VCaP (cell line): ENCODE measurements at regions not wholly inside any gene's neighbourhood (a gene's known extent, or its start where the extent isn't known, plus 50 kb on each side); places are given as distances from the start of the nearest gene placed in this dataset.

Source experiments
- H3K27ac ChIP-seq: fragments of 450-650 bp; 2 replicates; pipeline ENCODE4 v1.5.1; 2017
- TF ChIP-seq, protein P1 (sequence below): fragments of 450-650 bp; conservative IDR thresholded peaks from 2 replicates; pipeline ENCODE4 v1.5.1; 2017; ENCODE audit warnings: mild to moderate bottlenecking, moderate library complexity

DNA sequence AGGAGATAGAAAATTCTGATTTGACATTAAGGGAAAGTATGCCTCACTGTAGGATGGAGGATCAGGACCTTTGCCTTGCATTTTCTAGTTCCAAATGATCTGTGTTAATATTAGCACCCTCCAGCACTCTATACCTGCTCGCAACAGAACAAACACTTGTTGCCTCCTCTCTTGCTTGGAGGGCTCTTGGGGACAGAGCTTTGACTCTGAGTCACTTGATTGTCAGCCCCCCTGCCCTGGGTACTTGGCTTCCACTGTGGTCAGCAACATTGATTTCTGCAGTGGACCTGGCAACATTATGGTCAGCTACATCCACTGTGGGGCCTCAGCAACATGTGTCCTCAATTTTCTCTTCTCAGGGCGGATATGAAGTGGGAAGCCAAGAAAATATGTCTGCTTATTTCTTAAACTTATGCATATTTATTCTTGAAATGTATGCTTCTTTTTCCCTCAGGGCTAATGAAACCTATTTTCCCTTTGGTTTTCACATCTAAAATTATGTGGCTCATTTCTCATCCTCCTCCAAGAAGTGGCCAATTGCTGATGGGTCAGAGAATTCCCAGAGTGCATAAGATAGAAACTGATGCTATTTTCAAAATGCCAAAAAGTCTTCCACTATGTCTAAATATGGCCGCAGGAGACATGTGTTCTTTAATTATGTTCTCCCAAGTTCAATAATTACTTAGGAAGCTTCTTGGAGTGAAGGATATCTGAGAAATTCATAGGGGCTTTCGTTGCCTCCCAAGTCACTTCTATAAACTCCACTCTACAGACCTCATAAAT, 94.6 kb upstream of the SMIM36 start:
- H3K27ac ChIP-seq, result no peak overlapping the region
- TF ChIP-seq, protein P1, sequence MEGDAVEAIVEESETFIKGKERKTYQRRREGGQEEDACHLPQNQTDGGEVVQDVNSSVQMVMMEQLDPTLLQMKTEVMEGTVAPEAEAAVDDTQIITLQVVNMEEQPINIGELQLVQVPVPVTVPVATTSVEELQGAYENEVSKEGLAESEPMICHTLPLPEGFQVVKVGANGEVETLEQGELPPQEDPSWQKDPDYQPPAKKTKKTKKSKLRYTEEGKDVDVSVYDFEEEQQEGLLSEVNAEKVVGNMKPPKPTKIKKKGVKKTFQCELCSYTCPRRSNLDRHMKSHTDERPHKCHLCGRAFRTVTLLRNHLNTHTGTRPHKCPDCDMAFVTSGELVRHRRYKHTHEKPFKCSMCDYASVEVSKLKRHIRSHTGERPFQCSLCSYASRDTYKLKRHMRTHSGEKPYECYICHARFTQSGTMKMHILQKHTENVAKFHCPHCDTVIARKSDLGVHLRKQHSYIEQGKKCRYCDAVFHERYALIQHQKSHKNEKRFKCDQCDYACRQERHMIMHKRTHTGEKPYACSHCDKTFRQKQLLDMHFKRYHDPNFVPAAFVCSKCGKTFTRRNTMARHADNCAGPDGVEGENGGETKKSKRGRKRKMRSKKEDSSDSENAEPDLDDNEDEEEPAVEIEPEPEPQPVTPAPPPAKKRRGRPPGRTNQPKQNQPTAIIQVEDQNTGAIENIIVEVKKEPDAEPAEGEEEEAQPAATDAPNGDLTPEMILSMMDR, result no peak

DNA sequence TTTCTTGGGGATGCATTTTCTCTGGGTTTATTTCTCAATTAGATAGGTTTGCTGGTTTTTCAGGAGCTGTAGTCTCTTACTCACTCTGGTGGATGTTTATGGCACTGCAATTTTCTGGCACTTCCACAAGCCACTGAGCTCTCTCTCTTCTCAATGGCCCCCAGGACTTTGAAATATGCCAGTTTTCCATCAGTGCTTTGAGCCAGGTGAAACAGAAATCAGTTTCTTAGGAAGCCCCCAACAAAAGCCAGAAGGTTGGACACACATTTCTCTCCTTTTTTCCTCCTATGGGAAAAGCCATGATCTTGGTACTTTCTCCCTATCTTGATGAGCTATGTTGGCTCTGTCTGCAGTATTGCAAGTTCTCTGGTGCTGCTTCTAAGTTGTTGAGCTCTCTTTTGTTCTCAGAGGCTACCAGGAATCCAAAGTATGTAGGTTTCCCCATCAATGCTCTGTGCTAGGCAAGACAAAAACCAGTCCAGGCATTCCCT, 90.7 kb upstream of the SMIM36 start:
- TF ChIP-seq, protein P1, result peak; percentile 90
- no peak overlapping the region for H3K27ac ChIP-seq

DNA sequence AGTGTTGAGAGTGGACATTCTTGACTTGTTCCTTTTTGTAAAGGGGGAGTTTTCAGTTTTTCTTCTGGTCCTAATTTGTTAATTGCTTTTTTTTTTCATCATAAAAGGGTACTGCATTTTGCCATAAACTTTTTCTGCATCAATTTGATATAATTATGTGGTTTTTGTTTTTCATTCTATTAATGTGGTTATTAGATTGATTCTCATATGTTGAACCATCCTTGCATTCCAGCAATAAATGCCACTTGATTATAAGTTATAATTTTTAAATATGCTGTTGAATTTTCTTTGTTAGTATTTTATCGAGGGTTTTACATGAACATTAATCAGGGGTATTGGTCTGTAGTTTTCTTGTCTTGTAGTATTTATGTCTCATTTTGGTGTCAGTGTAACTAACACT, 87.2 kb upstream of the SMIM36 start:
- H3K27ac ChIP-seq, result no peak overlapping the region
- TF ChIP-seq, protein P1, result no peak

DNA sequence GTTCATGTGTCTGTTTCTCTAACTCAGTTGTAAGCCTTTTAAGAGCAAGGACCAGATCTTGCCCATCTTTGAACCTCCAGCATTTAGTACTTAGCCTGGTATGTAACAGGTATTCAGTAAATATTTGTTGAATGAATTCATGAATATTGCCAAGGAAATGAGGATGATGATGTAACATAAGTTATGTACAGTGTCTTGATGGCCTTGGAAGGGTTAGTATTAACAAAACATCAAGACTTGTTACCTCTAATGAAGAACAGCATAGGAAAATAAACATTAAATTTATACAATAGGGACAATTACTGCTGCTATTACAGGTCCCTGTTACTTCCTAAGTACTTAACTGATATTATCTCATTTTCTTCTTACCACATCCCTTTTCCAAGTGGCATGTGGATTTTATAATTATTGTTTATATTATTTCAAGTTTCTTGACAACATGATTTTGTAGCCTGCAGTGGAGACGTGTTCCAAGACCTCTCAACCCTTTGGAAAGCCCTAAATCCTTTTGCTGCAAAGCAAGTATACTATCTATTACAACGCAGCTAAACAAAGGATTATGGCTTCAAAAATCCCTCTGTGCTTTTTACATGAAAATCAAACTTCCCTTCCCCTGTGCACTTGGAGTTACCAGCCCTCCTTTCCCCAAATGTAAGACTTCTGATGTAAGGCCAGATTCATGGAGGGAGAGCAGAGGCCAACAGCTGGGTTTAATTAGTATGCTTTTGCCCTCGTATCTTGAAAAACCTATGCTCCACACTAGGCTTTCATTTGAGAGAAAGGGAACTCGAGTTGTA, 77.4 kb upstream of the SMIM36 start:
- TF ChIP-seq, protein P1, result no peak
- no peak overlapping the region for H3K27ac ChIP-seq

DNA sequence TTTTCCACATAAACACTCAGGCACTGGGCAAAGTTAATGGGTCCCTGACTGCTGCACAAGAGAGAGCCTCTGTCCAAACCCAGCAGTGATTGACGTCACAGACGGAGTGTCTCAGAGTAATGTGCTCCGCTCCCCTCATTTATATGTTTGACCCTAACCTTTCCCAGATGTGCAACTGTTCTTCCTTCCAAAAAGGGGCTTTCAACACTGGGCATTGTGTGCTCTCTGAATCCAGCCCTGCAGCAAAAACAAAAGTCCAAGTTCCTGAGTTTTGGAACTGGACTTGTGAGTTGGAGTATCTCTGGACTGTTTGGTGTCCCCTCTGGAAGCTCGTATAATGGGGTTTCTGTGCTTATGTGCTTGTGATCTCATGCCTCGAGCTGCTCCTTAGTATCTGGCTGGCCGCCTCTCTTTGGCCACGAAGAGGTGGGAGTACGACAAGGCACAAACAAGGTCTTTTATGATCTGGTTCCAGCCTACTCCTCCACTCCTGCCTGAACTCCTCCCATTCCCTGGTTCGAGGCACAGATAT, 76.4 kb upstream of the SMIM36 start:
- TF ChIP-seq, protein P1, result no peak
- no peak overlapping the region for H3K27ac ChIP-seq

DNA sequence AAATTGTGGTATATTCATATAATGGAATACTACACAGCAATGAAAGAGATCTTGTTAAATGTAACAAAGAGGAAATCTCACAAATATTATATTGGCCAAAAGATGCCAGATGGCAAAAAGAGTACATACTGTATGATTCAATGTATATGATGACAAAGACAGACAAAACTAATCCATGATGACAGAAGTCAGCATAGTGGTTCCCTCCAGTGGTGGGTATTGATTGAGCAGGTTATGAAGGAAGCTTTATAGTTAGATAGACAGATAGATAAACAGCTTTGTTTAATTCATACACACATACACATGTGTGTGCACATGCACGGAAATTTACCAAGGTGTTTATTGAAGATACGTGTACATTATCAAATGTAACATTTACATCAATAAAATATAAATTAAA, 74.4 kb upstream of the SMIM36 start:
- TF ChIP-seq, protein P1, result no peak

DNA sequence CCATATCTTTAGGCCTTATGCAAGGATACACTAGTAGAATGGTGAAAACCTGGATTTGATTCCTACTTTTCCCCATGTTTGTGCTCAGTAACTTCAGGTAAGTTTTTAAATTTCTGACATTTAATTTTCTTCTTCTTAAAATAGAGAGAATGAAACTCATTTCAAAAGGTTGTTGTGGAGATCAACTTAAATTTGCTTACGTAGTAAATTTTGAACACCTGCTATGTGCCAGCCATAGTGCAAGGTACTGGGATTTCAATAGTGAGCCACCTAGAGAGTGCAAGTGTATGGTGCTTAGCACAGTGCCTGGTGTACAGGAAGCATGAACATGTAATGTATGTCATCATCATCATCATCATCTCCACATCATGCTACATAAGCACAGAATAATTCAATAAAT, 73.6 kb upstream of the SMIM36 start:
- H3K27ac ChIP-seq, result no peak overlapping the region
- TF ChIP-seq, protein P1, result no peak

More for the DNA sequence above, 74.4 kb upstream of the SMIM36 start:
- H3K27ac ChIP-seq, result no peak overlapping the region
